ENCODE measurements at regions not wholly inside any gene's neighbourhood (a gene's known extent, or its start where the extent isn't known, plus 50 kb on each side); places are given as distances from the start of the nearest gene placed in this dataset.
"Not testable (repeated sequence)": the region's sequence is repeated elsewhere in the genome, so short reads cannot be mapped to it uniquely, and the experiment has no call there.

DNA sequence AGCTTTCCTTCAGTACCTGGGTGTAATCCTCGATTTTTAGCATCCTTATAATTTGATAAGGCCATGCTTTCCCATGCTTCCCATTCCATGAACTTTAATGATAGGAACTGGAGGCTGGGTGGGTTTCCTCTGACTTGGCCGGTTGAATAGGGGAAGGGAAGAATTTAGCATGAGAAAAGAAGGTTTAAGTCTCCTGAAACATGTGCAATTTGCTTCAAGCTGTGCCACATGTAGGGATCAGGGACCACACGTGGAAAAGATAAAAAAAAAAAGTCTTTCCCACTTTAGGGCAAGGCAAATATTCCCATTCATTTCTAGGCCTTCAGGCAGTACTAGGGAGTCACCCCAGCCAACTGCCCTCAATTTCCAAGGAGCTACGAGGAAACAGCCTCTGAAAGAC is 900.3 kb downstream of the DSC3 start:
- no peak for DNase-seq

DNA sequence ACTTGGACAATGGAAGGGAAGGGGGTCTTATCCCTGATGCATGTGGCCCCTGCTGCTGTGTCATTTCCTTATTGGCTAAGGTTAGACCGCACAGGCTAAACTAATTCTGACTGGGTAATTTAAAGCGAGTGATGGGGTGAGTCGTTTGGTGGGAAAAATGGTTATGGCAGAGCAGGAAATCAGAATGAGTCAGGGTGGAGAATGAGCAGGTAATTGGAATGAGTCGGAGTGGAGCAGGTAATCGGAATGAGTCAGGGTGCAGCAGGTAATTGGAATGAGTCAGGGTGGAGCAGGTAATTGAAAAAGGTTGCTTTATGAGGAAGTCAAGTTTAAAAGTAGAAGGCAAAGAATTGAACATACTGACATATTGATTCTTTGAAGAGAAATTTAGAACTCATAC is 901.0 kb downstream of the DSC3 start:
- DNase-seq = not testable (repeated sequence)

DNA sequence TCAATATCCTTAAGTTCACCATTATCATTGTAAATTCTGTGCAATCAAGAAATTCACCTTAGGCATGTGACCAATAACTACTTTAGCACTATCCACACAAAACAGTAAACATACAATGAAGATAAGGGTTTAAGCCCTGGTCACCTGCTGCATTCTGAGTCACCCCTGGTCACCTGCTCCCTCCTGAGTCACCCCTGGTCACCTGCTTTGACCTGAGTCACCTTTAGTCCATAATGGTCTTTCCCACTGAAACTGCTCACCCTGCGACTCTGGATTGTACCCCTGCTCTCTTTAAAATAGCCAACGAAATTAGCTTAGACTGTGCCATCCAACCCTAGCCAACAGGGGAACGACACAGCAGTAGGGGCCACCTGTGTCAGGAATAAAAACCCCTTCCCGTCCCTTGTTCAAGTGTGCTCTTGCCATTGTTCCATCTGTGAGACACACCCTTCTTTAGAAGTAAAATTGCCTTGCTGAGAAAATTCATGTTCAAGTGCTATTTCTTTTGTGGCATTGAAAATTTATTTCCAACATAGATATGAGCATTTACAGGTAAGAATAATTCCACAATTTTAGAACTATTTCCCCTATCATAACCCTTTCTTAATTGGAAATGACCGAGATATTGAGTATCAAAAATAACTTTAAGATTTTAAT is 902.8 kb downstream of the DSC3 start:
- DNase-seq = no peak

DNA sequence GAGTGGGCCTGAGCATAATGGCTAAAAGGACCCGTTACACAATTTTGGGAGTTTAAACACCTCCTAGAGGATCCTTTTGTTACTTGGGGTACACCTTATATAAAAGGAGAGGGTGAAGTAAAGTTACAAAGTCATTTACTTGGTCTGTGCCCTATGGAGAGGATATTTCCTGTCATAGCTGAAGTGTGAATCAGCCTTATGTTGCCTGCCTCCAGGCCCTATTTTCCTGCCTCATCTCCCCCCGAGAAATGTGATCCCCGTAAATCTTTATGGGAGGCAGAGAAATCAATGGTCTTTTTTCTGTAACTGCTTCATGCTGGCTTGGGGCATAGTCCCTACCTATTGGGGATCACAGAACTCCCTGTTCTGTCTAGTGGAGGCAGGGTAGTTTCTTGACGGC is 906.6 kb downstream of the DSC3 start:
- no peak for DNase-seq

DNA sequence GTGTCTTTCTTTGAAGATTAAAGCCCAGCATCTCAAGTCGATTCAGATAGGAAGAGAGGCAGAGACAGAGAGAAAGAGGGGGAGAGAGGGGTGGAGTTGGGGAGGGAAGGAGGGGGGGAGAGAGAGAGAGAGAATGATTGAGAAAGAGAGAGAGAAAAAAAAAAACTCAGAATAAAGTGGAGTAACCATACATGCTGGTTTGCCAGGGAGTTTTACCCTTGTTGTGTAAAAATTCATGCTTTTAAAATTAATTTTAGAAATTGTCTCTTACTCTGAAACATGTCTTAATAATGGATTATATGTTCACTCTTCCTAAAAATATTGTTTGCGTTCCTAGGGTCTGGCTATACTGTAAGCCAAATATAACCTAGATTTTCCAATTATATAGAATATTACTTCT is 908.5 kb downstream of the DSC3 start:
- no peak for DNase-seq

DNA sequence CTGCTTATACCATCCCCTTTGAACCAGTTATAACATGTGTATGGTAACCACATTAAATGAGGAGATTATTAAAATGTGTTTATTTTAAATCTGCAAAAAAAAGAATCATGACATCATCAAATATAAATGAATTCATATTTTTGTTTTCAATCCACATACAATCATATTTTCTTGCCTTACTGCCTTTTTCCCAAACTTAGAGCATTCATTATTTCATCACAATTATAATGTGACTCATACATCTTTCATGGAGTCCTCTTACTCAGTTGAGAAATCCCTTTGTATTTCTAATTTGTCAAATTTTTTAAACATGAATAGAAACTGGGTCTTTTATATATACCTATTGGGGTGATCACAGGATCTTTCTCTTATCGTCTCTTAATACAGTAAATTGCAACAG is 909.6 kb downstream of the DSC3 start:
- DNase-seq = no peak

DNA sequence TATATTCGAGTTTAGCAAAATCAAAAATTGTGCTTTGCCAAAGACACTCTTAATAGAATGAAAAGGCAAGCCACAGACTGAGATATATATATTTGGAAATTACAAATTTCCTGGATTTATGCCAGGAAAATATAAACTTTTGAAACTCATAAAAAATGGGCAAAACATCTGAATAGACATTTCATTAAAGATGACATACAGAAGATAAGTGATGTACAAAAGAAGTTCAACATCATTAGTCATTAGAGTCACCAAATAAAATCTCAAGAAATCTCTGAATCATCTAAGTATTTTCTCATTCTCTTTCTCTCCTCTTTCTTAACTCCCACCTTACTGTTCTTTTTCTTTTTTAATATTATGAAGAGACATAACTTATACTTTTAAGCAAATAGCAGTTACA is 921.1 kb downstream of the DSC3 start:
- no peak for DNase-seq

DNA sequence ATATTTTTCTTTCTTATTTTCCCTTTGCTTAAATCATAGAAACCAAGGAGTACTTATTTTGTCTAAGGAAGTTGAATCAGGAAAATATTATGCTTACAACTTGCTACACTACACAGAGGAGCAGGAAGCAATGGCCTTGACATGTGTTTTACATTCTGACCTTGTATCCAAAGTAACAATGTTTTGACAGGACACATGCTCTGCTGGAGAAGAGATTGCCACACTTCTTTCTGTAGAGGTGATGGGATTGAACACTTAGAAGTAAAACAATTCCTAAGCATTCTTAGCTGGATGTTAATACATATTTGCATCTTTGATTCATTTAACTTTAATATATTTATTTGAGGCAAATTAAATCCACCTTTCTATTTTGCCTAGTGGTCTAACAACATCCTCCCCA is 929.1 kb downstream of the DSC3 start:
- DNase-seq = no peak

DNA sequence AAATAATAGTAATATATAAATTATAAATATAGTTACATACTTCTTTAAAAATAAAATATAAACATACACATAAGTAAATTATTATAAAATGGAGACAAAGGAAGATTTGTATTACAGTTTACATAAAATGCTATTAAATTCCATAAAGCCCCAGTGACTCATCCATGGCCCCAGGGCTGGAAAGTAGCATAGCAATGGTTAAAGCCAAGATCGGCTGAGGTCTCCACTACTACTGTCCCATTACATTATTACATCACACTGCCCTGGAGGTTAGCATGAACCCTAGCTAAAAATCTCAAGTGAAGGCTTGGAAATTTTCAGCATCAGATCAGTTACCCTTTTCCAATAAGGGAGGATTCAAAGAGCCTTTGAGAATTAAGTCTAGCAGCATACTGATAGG is 936.2 kb downstream of the DSC3 start:
- DNase-seq = no peak

DNA sequence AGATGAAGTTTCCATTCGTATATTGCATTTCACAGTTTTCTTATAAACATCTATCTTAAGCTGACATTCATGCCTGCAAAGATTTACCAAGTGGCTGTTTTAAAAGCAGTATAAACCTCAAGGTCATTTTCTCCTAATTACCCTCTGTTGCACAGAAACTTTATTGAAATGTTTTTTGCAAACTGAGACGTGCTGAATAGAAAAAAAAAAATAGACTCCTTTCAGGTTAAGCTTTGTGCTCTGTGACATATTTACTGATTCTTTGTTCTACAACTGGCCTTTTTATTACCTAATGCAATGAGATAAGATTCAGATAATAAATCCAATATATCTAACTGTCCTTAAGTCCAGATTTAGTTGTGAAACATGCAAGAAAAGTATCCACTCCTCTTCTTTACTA is 938.7 kb downstream of the DSC3 start:
- no peak for DNase-seq

DNA sequence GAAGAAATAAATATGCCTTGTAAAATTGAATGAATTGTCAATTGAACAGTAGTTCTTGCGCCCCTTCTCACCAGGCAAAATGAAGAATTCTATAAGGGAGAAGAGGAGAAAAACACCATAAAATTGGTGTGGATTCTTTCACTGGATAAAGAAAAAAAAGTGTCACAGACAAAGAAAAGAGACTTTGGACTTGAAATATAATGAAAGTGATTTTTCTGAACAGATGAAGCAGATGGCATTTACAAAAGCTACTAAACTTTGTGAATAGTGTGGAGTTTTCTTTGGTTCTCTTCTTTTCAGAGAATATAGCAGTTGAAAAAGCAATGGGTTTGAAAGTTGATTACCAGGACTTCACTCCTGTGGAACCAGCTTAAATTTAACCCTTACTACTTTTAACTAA is 945.7 kb downstream of the DSC3 start:
- DNase-seq = no peak

DNA sequence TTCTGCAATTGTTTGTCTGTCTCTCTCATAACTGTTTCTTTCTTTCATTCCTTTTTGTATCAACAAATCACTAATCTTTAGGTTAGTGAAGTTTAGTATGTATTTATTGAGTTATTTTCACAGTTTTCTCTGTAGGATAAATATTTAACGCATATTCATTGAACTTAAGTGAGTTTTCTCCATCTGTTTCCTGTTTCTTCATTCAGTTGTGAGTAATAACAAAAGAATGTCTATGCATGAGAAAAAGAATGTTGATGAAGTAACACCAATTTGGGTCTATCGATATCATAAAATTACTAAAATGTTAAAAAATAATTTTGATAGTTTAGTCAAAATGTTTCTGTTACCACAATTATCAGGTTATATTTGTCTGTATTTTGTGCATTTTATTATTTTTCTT is 948.0 kb downstream of the DSC3 start:
- DNase-seq = no peak

DNA sequence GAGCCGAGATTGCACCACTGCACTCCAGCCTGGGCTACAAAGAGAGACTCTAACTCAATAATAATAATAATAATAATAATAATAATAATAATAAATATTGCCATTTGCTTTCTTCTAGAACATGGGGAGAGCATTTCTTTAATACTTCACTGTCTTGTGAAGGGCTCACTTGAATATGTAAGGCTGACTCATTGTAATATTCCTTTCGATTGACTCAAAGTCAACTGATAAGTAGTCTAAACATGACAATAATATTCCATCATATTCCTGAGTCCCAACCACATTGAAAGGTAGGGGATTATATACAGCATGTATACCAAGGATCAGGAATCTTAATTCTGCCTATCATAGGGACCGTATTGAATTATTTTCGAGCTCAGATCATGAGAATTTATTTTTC is 949.2 kb downstream of the DSC3 start:
- no peak for DNase-seq

DNA sequence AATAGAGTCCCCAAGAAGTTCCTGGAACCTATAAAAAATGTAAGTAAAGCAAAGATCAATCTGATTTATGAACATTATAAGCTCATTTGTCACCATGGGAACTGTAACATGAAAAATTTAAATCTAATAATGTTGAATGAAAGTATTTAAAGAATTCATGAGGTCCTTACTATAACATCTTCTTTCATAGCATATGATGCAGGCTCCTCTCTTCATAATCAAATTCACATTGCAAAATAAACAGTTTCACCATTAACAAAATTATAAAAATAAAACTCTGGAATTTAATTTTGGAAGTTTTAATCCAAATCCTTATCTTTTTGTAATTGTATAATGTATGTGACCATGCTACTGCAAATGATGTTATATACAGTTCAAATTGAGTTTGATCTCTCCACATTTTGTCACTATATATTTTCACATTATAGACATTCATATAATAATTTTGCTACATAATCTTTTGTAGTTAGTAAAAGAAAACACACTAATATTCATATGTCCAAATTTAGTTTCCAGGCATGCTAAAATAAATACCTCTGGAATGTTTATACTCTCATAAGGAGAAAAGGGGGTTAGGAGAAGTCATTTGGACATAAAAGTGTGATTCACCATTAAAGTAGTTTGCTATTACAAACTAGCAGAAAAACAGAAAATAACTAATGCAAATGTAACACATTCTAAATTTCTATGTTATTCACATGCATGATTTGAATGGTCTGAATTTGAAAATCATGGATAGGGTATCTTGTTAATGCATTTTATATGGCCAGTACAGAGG is 954.1 kb downstream of the DSC3 start:
- no peak for DNase-seq

DNA sequence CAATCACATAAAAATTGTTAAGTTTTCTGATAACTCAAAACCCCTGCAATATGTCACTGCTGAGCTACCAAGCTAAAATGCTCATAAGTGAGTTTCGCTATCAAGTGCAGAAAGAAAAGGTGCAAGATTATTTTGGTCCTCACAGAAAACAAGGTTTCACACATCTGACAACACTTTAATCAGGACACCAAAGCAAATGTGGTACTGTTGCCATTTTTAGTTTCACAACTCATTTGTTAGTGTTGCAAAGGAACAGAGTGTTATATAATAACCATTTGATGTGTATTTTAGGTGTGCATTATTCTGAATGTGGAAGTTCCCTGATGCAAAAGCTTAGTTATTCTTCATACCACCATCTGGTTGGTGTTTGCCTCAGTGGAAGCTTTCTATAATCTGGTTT is 956.2 kb downstream of the DSC3 start:
- no peak for DNase-seq

DNA sequence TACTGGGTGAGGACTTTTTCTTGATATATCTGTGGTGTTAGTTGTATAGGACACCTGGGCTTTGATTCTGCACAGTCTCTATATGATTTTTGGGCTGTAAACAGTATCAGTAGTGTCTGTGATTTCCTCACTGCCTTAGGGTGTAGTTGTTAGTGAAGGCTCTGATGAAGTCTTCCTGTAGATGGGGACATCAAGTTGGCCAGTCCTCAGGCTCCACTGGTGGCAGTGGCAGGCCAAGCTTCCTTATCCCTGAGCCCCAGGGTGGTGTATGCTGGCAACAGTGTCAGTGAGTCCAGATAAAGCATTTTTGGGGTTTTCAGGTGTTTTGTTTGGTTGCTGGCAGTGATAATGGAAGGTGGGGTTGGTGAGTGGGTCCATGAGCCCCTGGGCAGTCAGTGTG is 961.4 kb downstream of the DSC3 start:
- no peak for DNase-seq

DNA sequence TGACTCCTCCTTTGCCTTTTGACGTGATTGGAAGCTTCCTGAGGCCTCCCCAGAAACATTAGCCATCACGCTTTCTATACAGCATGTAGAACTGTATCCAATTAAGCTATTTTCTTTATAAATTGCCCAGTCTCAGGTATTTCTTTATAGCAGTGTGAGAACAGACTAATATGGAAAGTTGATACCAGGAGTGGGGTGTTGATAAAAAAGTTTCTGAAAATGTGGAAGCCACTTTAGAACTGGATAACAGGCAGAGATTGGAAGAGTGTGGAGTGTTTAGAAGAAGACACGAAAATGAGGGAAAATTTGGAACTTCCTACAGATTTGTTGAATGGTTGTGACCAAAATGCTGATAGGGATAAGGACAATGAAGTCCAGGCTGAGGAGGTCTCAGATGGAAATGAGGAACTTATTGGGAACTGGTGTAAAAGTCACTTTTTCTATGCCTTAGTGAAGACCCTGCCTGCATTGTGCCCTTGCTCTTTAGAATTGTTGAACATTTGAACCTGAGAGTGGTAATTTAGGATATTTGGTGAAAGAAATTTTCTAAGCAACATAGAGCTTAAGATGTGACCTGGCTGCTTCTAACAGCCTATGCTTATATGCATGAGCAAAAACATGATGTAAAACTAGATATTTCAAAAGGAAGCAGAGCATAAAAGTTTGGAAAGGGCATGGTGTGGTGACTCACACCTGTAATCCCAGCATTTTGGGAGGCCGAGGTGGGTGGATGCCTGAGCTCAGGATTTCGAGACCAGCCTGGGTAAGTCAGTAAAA is 969.7 kb downstream of the DSC3 start:
- no peak for DNase-seq

DNA sequence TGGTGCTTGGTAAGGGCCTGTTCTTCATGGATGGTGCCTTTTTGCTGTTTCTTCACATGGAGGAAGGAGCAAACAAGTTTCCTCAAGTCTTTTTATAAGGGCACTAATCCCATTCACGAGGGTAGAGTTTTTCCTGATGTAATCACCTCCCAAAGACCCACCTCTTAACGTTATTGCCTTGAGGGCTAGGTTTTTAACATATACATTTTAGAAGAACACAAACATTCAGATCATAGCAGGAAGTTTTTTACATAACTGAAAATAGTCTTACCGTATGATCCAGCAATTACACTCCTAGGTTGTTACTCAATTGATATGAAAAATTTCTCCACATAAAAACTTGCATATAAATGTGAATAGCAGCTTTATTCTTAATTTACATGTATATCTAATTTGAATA is 976.3 kb downstream of the DSC3 start:
- no peak for DNase-seq

DNA sequence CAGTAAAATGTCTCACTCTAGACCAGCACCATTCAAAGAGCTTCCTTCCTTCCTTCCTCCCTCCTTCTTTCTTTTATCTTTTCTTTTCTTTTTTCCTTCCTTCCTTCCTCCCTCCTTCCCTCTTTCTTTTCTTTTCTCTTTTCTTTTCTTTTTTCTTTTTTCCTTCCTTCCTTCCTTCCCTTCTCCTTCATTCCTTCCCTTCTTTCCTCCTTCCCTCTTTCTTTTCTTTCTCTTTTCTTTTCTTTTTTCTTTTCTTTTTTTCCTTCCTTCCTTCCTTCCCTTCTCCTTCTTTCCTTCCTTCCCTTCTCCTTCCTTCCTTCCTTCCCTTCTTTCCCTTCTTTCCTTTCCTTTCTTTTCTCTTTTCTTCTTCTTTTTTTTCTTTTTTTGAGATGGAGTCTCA is 985.1 kb downstream of the DSC3 start:
- DNase-seq = no peak

DNA sequence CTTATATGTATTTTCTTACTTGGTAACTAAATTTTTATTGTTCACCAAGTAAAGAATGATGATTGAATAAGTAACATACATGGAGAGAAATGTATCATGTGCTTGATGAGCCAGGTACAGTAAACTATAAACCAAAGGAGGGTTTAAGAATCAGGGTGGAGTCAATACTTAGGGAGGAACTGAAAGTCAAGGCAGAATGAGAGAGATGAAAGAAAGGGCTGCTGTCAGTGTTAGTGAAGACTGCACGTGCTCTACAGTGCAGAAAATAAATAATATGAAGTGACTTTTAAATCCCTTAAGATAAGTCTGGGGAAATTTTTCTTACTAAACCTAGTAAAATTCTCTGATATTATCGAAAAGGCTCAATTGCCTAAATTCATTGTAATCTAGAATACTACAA is 986.0 kb downstream of the DSC3 start:
- no peak for DNase-seq

DNA sequence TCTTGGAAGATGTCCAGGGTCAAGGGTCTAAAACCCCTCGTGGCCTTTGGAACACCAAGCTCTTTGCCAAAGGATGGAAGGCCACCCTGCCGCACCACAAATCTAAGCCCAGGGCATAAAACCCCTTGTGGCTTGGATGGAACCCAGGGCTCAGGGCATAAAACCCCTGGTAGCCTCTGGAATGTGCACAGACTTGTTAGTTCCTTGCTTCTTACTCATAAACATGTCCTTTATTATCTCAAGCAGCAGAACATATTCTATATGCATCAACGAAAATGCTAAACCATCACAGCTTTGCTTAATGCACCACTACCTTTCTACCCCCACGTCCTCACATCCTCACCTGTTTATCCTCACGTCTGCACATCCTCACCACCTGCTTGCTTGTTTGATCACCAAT is 998.0 kb downstream of the DSC3 start:
- DNase-seq = no peak

DNA sequence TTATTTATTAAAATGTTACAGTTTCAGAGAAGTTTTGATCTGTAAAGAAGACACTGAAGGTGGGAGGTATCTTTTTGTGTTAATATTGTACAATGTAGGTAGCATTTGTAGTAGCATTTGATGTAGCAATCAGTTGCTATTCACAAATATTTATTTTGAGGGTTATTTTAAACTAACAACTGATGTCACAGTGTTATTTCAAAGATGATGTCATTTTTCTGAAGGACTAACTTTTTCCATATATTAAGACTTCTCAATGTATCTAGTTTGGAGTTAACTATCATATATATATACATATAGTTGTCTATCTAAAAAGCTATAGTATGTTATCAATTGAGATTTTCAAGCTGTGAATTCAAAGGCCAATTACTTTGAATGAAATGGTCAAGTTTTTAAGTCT is 1003.3 kb downstream of the DSC3 start:
- no peak for DNase-seq

DNA sequence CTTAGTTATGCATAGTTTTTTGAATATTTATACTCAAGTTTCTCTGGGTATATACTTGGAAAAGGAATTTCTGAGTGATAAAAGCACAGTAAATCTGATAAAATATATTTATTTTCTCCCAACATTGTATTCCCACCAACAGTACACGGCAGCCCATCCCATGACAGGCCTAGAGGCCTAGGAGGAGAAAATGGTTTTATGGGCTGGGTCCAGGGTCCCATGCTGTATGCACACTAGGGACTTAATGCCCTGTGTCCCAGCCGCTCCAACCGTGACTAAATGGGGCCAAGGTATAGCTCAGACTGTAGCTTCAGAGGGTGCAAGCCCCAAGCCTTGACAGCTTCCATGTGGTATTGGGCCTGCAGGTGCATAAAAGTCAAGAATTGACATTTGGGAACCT is 1007.7 kb downstream of the DSC3 start:
- no peak for DNase-seq

DNA sequence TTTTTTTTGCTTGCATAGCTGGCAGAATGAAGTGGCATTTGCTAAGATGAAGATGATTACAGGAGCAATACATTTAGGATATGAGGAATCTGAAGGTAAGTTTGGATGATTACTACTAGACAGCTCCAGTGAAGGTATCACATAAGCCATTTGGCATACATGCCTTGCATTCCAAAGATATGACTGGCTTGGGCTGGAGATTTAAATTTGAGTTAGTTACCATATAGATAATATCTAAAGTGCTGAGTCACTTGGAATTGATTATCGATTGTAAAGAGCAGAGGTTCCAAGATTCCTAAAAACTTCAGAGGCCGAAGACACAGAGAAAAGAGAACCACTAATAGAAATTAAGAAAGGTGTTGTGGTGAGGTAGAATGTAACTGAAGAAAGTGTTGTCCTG is 1026.4 kb downstream of the DSC3 start:
- no peak for DNase-seq
